Stimulated activated CD8-positive, alpha-beta memory T cell treated with anti-CD3 and anti-CD28 coated beads, Interleukin-15, amount 100 ng/mL, for 4 hours (primary cell): ENCODE measurements at regions not wholly inside any gene's neighbourhood (a gene's known extent, or its start where the extent isn't known, plus 50 kb on each side); places are given as distances from the start of the nearest gene placed in this dataset.
A peak's percentile ranks its signal among the peaks of the same experiment; 100 is the strongest.
"Not testable (repeated sequence)": the region's sequence is repeated elsewhere in the genome, so short reads cannot be mapped to it uniquely, and the experiment has no call there.

Experiments
- DNase-seq, 2 donors: peaks; one replicate each; pipeline ENCODE4 v3.0.0-alpha.2; 2020; ENCODE audit warnings: low read depth in 2 of 2

DNA sequence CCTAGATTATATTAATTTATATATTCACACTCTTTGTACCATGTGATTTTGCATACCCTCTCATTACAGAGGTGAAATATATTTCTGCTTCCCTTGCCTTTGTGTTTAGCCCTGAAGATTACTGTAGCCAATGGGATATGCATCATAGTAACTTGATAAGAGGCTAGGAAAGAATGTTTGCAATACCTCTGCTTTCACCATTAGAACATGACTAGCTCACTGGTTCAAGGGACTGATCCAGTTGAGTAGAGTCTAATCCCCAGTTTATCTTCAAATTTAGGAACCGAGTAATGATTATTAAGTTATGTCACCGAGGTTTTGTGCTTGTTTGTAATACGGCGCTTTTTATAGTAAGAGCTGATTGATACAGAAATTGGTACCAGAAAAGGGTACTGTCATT lies 552.6 kb upstream of the GJE1 start:
- no peak for DNase-seq

DNA sequence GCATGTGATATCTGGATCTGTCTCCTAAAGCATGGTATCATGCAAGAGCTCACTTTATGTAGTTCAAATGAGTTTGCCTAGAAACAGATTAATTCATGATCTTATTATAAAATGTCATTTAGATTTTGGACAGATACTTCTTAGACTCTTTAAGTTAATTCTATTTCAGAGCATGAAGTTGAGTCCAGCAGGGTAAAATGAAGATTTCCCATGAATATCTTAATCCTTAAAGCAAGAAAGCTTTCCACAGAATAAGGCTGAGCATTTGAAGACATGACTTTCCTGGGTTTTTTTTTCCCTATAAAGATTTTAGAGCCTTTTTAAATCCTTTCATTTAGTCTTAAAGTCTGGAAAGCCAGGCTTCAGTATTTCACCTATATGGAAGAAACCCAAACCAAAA lies 556.0 kb upstream of the GJE1 start:
- DNase-seq: no peak

DNA sequence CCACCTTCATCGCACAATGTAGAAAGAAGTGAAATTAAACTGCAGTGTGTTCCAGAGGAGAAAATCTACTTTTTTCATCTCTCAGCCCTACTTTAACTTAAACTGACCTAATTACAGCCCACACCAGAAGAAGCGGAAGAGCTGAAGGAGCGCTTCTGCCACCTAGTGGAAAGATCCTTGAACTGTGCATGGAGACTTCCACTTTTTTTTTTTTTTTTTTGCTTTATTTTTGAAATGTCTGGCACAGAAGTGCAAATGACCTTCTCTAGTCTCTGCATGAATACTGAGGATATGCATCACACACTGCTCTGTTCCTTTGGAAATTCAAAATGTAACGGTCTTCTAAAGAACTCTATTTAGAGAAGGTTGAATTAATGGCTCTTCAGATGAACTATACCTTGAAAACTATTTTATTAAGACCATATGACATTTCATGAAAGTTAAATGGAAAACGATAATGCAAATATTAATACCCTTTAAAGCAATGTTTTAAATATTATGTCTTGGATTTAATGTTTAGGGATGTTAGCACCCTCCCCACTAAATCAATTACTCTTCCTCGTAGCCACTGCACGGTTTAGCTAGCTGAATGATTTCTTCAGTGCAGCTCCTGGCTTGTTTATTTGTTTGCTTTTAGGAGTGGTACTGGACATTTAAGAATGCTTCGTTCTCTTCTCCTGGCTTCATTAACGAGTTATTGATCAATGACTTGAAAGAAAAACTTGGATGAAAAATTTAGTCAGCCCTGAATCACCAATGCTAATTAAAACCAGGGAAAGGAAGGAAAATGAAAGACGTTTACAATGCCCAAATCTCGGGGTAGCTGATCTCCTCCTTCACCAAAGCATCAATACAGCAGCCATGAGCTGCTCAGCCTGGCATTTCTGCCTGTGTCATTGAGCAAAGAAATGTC lies 569.6 kb upstream of the GJE1 start:
- DNase-seq: peak in 1 of 2 donors; percentile 5

- DNase-seq: no peak
Observed at GRCh38 chr6:141562186-141562811, 570.4 kb upstream of the GJE1 start.

GRCh38 chr6:141561154-141561553 lies 571.6 kb upstream of the GJE1 start:
- DNase-seq: no peak

GRCh38 chr6:141552463-141552862 lies 580.3 kb upstream of the GJE1 start:
- no peak for DNase-seq

DNA sequence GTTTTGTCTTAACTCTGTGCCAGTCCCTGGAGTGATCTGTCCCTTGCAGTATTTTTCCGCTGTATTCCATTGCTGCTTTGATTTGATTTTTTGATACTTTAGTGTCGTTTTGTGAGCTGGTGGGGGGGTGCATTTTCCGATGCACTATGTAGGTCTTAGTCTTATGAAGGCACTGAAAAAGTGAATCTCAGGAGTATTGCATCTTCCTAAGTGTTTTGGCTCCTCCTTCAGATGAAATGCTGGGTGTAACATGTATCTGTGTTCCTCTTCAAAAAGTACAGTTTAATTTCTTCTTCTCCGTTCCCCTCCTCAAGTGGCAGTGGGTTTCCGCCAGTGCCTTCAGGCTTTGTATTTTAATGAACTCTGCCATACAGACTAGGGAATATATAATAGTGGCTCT lies 580.7 kb upstream of the GJE1 start:
- no peak for DNase-seq

DNA sequence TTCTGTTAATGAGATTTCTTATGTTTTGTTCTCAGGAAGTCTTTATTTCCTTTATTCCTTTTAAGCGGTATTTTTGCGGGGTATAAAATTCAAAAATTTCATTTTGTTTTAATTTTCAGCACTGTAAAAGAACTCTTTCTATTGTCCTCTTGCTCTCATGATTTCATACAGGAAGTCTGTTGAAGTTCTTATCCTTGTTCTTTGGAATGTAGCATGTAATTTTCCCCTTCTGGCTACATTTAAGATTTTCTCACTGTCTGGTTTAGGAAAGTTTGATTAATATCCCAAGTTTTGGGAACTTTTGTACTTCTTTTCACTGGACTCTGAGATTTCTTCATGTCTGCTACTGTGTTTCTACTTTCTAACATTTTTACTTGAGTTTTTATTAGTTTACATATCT lies 581.4 kb upstream of the GJE1 start:
- no peak for DNase-seq

GRCh38 chr6:141550471-141550870 lies 582.3 kb upstream of the GJE1 start:
- no peak for DNase-seq

DNA sequence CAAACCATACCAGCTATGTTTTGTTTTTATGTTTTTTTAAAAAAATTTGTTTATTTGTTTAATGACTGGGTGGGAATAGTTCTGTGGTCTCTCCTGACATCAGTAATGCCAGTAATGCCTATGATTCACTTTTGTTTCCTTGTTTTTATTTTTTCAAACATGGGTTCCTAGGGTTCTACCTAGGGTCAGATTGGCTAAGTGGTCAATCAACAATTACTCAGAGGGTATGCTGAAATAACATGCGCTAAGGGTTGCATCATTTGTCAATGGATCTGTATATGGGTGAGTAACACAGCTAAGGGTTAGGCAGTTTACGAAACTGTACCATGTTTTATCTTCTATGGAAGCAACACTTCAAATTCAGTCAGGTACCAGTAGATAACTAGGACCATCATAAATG lies 583.8 kb upstream of the GJE1 start:
- no peak for DNase-seq

GRCh38 chr6:141541581-141542324 lies 591.0 kb upstream of the GJE1 start:
- no peak for DNase-seq

DNA sequence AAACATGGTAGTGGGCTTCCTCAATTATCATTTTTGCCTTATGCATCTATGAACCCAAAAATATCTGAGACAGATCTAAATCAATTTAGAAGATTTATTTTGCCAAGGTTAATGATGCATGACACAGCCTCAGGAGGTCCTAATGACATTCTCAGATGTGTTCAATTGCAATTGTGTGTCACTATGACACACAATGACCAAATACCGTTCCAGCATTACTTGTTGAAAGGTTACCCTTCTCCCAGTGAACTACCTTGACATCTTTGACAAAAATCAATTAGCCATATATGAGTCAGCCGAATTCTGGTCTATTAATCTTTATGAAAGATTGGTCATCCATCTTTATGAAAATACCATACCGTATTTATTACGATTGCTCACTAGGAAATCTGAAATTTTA lies 592.5 kb upstream of the GJE1 start:
- no peak for DNase-seq

GRCh38 chr6:141539617-141540016 lies 593.1 kb upstream of the GJE1 start:
- DNase-seq: no peak

DNA sequence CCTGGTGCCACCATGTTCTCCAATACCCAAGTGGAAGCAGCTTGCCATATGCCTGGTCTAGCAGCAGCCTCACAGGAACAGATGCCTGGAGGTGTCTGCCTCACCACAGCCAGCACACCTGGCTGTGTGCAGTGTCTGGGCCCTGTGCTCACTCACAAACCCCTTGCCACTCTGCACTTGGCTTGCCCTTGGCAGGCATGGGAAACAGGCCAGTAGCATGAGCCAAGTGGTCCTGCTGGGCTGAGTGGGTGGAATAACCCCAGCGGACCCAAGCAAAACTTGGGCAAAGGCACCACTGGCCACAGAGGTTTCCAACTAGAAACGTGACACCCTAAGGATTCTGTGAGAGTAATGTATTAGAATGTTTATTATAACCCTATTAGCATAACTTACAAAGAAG lies 600.5 kb upstream of the GJE1 start:
- DNase-seq: no peak

DNA sequence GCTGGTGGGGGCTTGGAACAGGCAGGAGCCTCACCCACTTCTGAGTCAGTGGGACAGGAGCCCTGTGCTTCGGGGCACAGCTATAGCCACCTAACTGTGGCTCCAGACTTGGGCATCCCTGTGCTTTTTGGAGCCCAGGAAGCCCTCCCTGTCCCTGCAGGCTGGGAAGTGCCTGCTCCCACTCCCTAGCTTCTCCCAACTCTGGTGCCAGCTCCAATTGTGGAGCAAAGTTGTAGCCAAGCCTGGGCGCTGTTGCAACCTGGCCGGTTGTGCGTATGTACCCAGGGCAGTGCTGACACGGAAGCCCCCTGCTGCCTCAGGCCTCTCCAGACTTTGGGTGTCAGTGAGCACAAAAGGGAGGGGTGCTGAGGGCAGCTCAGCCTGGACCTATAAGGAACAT lies 601.7 kb upstream of the GJE1 start:
- no peak for DNase-seq

DNA sequence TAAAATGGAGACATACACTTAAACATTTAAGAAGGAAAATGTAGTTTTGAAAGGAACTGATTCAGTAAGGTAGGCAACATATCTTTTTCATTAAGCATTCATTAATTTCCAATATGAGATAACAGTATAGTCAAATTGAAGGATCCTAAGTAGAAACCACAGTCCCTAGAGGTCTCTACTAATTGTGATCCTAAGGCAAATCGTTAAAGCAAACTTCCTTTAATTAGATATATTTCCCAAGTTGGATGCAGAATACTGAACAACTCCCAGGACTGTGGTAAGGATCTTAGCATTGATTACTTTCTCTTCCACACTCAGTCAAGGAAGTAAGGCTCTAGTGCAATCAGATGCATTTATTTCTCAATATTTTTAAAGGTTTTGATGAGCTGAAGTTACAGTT lies 604.1 kb upstream of the GJE1 start:
- DNase-seq: no peak

GRCh38 chr6:141526985-141527384 lies 605.7 kb upstream of the GJE1 start:
- DNase-seq: no peak

DNA sequence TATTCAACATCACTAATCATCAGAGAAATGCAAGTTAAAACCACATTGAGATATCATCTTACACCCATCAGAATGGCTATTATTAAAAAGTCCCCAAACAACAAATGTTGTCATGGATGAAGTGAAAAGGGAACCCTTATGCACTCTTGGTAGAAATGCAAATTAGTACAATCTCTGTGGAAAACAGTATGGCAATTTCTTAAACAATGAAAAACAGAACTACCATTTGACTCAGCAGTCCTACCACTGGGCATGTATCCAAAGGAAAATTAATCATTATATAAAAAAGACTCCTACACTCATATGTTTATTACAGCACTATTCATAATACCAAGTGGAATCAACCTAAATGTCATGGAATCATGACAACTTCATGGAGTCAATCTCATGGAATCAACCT lies 611.3 kb upstream of the GJE1 start:
- DNase-seq: no peak

DNA sequence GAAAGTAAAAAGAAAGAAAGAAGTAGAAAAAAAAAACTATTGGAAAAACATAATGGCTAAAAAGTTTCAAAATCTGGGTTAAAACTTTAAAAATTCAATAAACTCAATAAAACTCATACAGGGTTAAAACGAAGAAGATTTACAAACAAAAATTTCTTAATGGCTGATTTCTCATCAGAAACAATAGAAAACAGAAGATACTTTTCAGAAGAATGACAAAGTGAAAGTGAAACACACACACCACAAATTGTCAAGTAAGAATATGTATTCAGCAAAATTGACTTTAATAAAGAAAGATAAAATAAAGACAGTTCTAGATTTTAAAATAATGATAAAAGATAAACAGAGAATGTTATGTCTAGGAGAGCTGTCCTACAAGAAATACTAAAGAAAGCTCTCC lies 618.9 kb upstream of the GJE1 start:
- no peak for DNase-seq

GRCh38 chr6:141510803-141511202 lies 621.9 kb upstream of the GJE1 start:
- DNase-seq: no peak

- not testable (repeated sequence) for DNase-seq
Observed at GRCh38 chr6:141506062-141506461, 626.7 kb upstream of the GJE1 start.

DNA sequence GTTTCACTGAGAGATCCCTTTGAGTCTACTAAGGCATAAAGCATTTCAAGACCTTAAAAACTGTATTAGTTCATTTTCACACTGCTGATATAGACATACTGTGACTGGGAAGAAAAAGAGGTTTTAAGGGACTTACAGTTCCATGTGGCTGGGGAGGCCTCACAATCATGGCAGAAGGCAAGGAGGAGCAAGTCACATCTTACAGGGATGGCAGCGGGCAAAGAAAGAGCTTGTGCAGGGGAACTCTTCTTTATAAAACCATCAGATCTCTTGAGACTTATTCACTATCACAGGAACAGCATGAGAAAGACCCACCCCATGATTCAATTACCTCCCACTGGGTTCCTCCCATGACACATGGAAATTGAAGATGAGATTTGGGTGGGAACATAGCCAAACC lies 628.4 kb upstream of the GJE1 start:
- DNase-seq: not testable (repeated sequence)

DNA sequence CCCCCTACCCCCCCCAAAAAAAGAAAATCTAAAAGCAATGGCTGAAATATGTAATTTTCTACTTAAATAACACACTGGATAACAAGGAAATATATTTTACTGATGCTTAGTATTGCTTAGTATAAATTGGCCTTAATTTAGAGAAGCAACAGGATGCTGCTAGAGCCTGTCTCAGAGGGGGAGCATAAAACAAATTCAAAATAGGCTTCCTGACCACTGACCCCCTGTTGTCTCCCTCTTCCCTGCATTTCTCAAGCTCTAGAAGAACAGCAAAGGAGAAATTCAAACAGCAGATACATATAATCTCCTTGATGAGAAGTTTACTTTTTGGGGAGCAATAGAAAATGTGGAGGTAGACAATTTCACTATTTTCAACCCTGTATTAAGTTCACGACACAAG lies 631.1 kb upstream of the GJE1 start:
- no peak for DNase-seq
